ENCODE measurements at regions not wholly inside any gene's neighbourhood (a gene's known extent, or its start where the extent isn't known, plus 50 kb on each side); places are given as distances from the start of the nearest gene placed in this dataset.

DNA sequence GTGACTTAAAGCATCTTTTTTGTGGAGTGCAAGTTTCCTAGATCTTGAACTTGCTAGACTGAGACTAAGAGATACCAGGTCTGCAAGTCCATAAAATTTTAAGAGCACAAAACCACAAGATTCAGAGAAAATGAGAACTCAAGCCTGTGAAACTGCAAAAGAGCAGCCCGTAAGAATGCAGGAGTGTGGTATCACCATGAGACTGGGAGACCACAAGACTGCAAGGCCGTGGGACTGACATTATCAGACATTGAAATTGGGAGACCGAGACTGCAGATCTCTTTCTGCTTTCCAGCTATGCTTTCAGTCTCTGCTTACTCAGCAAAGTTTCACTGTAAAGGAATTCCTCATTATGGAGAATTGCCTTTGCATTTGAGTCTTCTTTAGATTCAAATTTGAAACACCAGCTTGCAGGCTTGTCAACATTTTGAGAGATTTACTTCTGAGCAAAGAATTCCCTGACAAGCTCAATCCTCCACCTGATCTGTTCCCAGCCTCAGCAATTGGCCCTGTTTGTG, 621.2 kb downstream of the KCNA4 start:
- no peak for TF ChIP-seq CTCF (IDR thresholded peaks at IDR 0.05; ENCODE audit: low read depth, low read length, poor library complexity, severe bottlenecking)
- no peak for TF ChIP-seq EZH2phosphoT487 (IDR thresholded peaks at IDR 0.05; ENCODE audit: borderline replicate concordance, low read length)

Data from DOHH2 (cell line).